ENCODE measurements at regions not wholly inside any gene's neighbourhood (a gene's known extent, or its start where the extent isn't known, plus 50 kb on each side); places are given as distances from the start of the nearest gene placed in this dataset.

GRCh38 chr4:112896609-112897190 is 152.8 kb upstream of the ANK2 start:
- no peak for DNase-seq

- DNase-seq, result no peak
These were observed 151.9 kb upstream of the ANK2 start for GRCh38 chr4:112897543-112897942.

- peak; percentile 53 for DNase-seq
These were observed 150.9 kb upstream of the ANK2 start for GRCh38 chr4:112898357-112899141.

- DNase-seq, result no peak
These were observed 149.0 kb upstream of the ANK2 start for GRCh38 chr4:112900416-112900815.

GRCh38 chr4:112901962-112902411 is 147.5 kb upstream of the ANK2 start:
- DNase-seq, result no peak

- no peak for DNase-seq
These were observed 143.7 kb upstream of the ANK2 start for GRCh38 chr4:112905728-112906127.

GRCh38 chr4:112908511-112908910 is 140.9 kb upstream of the ANK2 start:
- DNase-seq, result peak; percentile 11

GRCh38 chr4:112910109-112910736 is 139.2 kb upstream of the ANK2 start:
- peak; percentile 82 for DNase-seq

GRCh38 chr4:112916868-112917267 is 132.6 kb upstream of the ANK2 start:
- peak; percentile 79 for DNase-seq

GRCh38 chr4:112923516-112923915 is 125.9 kb upstream of the ANK2 start:
- DNase-seq, result peak; percentile 16

- no peak for DNase-seq
These were observed 122.6 kb upstream of the ANK2 start for GRCh38 chr4:112926819-112927218.

- peak; percentile 47 for DNase-seq
These were observed 121.9 kb upstream of the ANK2 start for GRCh38 chr4:112927544-112927943.

- no peak for DNase-seq
These were observed 118.5 kb upstream of the ANK2 start for GRCh38 chr4:112931001-112931400.

GRCh38 chr4:112933790-112934189 is 115.7 kb upstream of the ANK2 start:
- no peak for DNase-seq

GRCh38 chr4:112938461-112939058 is 110.9 kb upstream of the ANK2 start:
- DNase-seq, result peak; percentile 61

GRCh38 chr4:112939901-112940300 is 109.6 kb upstream of the ANK2 start:
- DNase-seq, result no peak

- no peak for DNase-seq
These were observed 109.1 kb upstream of the ANK2 start for GRCh38 chr4:112940336-112940735.

- DNase-seq, result no peak
These were observed 107.4 kb upstream of the ANK2 start for GRCh38 chr4:112942077-112942476.

- no peak for DNase-seq
These were observed 106.5 kb upstream of the ANK2 start for GRCh38 chr4:112942997-112943396.

GRCh38 chr4:112944006-112944405 is 105.4 kb upstream of the ANK2 start:
- no peak for DNase-seq

- no peak for DNase-seq
These were observed 103.3 kb upstream of the ANK2 start for GRCh38 chr4:112946127-112946526.

GRCh38 chr4:112947616-112948015 is 101.8 kb upstream of the ANK2 start:
- DNase-seq, result no peak

All from fibroblast of skin of right quadriceps (primary cell).